ENCODE measurements at regions not wholly inside any gene's neighbourhood (a gene's known extent, or its start where the extent isn't known, plus 50 kb on each side); places are given as distances from the start of the nearest gene placed in this dataset.

DNA sequence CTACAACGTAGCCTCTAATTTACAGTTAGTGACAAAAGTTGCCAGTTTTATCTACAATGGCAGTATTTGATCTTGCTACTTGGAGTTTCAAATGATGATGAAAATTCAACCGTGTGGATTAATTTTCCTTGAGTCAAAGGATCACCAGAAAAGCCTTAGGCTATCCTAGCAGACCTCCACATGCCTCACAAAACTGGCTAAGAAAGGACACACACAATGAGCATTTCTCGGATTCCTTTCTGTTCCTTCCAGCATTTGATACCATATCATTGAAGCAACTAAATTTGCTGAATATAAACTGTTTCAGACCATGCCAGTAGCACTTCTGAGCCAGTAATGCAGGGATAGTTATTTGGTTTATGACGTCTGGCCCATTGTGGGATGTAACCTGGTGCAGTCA, 587.4 kb upstream of the MDFIC2 start:
- Histone ChIP-seq H3K27me3 (ENCODE audit: insufficient read depth, low read depth) (no peaks in the 10 kb centered on the region), H3K36me3 (ENCODE audit: insufficient read depth) (no peaks in the 10 kb centered on the region), H2AFZ (ENCODE audit: low read depth) (no peak overlapping the region), H3K4me3 (IDR thresholded peaks at IDR 0.05; ENCODE audit: insufficient read depth, low read depth, low read length) (no peak overlapping the region), H3K9ac (no peak overlapping the region), H4K20me1 (ENCODE audit: insufficient read depth) (no peaks in the 10 kb centered on the region), H3K4me1 (ENCODE audit: low read depth, poor library complexity, severe bottlenecking) (no peaks in the 10 kb centered on the region), H3K4me2 (no peak overlapping the region), H3K27ac (no peak overlapping the region), H3K79me2 (ENCODE audit: insufficient read depth, low read depth) (no peaks in the 10 kb centered on the region)
- TF ChIP-seq, protein P1, sequence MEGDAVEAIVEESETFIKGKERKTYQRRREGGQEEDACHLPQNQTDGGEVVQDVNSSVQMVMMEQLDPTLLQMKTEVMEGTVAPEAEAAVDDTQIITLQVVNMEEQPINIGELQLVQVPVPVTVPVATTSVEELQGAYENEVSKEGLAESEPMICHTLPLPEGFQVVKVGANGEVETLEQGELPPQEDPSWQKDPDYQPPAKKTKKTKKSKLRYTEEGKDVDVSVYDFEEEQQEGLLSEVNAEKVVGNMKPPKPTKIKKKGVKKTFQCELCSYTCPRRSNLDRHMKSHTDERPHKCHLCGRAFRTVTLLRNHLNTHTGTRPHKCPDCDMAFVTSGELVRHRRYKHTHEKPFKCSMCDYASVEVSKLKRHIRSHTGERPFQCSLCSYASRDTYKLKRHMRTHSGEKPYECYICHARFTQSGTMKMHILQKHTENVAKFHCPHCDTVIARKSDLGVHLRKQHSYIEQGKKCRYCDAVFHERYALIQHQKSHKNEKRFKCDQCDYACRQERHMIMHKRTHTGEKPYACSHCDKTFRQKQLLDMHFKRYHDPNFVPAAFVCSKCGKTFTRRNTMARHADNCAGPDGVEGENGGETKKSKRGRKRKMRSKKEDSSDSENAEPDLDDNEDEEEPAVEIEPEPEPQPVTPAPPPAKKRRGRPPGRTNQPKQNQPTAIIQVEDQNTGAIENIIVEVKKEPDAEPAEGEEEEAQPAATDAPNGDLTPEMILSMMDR (conservative IDR thresholded peaks at IDR 0.05; ENCODE audit: low read depth, low read length), result no peak

DNA sequence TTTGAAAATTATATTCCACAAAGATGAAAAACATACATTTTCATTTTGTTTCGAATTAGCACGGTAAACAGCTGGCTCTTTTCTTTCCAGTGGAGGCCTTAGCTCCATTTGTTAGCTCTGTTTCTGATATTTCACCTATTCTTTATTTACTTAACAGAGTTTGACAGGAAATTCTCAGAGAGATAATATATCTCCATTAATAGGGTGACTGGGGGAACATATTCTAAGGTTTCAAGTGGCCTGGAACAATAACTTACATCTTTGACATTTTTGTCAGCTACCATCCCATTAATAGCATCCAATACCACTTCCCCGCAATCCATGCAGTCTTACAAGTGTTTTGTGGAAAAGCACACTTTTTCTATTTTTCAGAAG, 577.6 kb upstream of the MDFIC2 start:
- H3K4me1 ChIP-seq (ENCODE audit: low read depth, poor library complexity, severe bottlenecking), result no peaks in the 10 kb centered on the region
- TF ChIP-seq, protein P1 (conservative IDR thresholded peaks at IDR 0.05; ENCODE audit: low read depth, low read length), result no peak
- H3K27me3 ChIP-seq (ENCODE audit: insufficient read depth, low read depth), result no peaks in the 10 kb centered on the region
- no peaks in the 10 kb centered on the region for H4K20me1 ChIP-seq (ENCODE audit: insufficient read depth)
- no peak overlapping the region for H3K4me2 ChIP-seq
- no peak overlapping the region for H3K9ac ChIP-seq
- no peaks in the 10 kb centered on the region for H3K36me3 ChIP-seq (ENCODE audit: insufficient read depth)
- H2AFZ ChIP-seq (ENCODE audit: low read depth), result no peak overlapping the region
- no peak overlapping the region for H3K4me3 ChIP-seq (IDR thresholded peaks at IDR 0.05; ENCODE audit: insufficient read depth, low read depth, low read length)
- no peak overlapping the region for H3K27ac ChIP-seq
- H3K79me2 ChIP-seq (ENCODE audit: insufficient read depth, low read depth), result no peaks in the 10 kb centered on the region

DNA sequence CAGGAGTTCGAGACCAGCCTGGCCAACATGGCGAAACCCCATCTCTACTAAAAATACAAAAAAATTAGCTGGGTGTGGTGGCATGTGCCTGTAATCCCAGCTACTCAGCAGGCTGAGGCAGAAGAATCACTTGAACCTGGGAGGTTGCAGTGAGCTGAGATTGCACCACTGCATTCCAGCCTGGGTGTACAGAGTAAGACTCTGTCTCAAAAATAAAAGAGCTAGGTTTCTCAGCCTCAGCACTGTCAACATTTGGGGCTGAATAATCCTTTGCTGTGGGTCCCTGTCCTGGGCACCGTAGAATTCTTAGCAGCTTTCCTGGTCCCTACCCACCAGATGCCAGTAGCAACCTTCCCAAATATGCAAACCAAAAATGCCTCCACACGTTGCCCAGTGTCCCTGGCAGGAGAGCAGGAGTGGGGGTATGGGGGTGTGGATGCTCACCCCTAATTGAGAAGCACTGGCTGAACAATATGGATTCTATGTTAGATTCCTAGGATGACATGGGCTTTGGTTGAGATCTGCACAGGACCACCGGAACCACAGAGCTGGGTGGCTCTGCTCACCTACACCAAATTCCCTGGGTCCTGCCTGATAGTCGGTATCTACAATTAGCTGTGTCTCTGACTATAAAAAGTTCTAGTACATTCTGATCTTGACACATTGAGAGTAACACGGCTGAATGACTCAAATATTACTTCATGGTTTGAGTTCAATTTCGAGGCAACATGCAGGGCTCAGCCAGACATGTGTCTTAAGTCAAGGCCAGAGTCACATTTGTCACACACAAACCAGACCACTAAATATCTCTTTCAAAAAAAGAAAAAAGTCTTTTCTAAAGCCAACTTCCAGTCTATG, 577.0 kb upstream of the MDFIC2 start:
- no peak overlapping the region for H3K4me3 ChIP-seq (IDR thresholded peaks at IDR 0.05; ENCODE audit: insufficient read depth, low read depth, low read length)
- no peaks in the 10 kb centered on the region for H3K36me3 ChIP-seq (ENCODE audit: insufficient read depth)
- no peaks in the 10 kb centered on the region for H3K4me1 ChIP-seq (ENCODE audit: low read depth, poor library complexity, severe bottlenecking)
- no peak overlapping the region for H2AFZ ChIP-seq (ENCODE audit: low read depth)
- no peak overlapping the region for H3K27ac ChIP-seq
- H3K9ac ChIP-seq, result no peak overlapping the region
- H3K4me2 ChIP-seq, result no peak overlapping the region
- H3K27me3 ChIP-seq (ENCODE audit: insufficient read depth, low read depth), result no peaks in the 10 kb centered on the region
- no peaks in the 10 kb centered on the region for H3K79me2 ChIP-seq (ENCODE audit: insufficient read depth, low read depth)
- no peaks in the 10 kb centered on the region for H4K20me1 ChIP-seq (ENCODE audit: insufficient read depth)
- TF ChIP-seq, protein P1 (conservative IDR thresholded peaks at IDR 0.05; ENCODE audit: low read depth, low read length), result no peak

DNA sequence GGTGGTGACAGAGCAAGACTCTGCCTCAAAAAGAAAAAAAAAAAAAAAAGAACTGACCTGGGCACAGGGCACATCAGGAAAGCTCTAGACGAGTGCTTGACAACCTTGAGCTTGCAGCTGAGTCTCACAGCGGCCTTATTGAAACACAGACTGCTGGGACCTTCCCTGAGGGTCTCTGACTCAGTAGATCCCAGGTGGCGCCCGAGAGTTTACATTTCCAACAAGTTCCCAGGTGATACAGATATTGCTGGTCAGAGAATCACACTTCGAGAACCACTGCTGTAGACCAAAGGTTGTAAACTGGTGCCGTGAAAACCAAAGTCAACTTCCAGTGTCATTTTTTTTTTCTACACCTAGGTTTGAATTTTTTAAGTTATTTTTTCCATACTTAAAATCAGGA, 573.2 kb upstream of the MDFIC2 start:
- TF ChIP-seq, protein P1 (conservative IDR thresholded peaks at IDR 0.05; ENCODE audit: low read depth, low read length), result no peak
- Histone ChIP-seq H3K36me3 (ENCODE audit: insufficient read depth) (no peaks in the 10 kb centered on the region), H3K4me1 (ENCODE audit: low read depth, poor library complexity, severe bottlenecking) (no peaks in the 10 kb centered on the region), H2AFZ (ENCODE audit: low read depth) (no peak overlapping the region), H3K9ac (no peak overlapping the region), H3K27me3 (ENCODE audit: insufficient read depth, low read depth) (no peaks in the 10 kb centered on the region), H3K79me2 (ENCODE audit: insufficient read depth, low read depth) (no peaks in the 10 kb centered on the region), H4K20me1 (ENCODE audit: insufficient read depth) (no peaks in the 10 kb centered on the region), H3K4me3 (IDR thresholded peaks at IDR 0.05; ENCODE audit: insufficient read depth, low read depth, low read length) (no peak overlapping the region), H3K4me2 (no peak overlapping the region), H3K27ac (no peak overlapping the region)
